IMR-90 (cell line): ENCODE measurements at regions not wholly inside any gene's neighbourhood (a gene's known extent, or its start where the extent isn't known, plus 50 kb on each side); places are given as distances from the start of the nearest gene placed in this dataset.

Source experiments
- ATAC-seq: fragments of 200-7000 bp; cut with Tn5 transposase; 2 replicates; pipeline ENCODE4 v1.9.1; 2020; ENCODE audit warnings: low read depth, mild to moderate bottlenecking, moderate library complexity
- BruUV-seq: library from RNA; stranded (reverse); fragments of 400-500 nt; replicated peaks from 2 replicates; lab custom pipeline; 2021; lab: Mats Ljungman, UMichigan
- CTCF ChIA-PET: fragments of 300-600 bp; formaldehyde crosslinking; extraction: SDS; loops from one replicate; lab custom pipeline; 2021; ENCODE audit warnings: antibody characterized with exemption; lab: Yijun Ruan, JAX
- POLR2A ChIA-PET: fragments of 300-600 bp; sonication (Branson Sonifier 250); formaldehyde crosslinking; loops from one replicate; lab custom pipeline; 2022; ENCODE audit warnings: antibody characterized with exemption; ENCODE audit not compliant: unreplicated experiment; lab: Charles Lee
- DNase-seq: peaks from one replicate; pipeline ENCODE4 v3.0.0; 2013
- H2AFZ ChIP-seq: replicated peaks from 2 replicates; pipeline ENCODE3; 2013; ENCODE audit warnings: low read length, mild to moderate bottlenecking; ENCODE audit not compliant: poor library complexity
- H2AK5ac ChIP-seq: 2 replicates; pipeline ENCODE4 v1.6.1; 2013; ENCODE audit warnings: low read depth, low read length, inconsistent platforms
- H2AK9ac ChIP-seq: replicated peaks from 2 replicates; pipeline ENCODE3; 2013; ENCODE audit warnings: mild to moderate bottlenecking, low read depth, low read length, moderate library complexity; ENCODE audit not compliant: poor library complexity
- H2BK120ac ChIP-seq: 2 replicates; pipeline ENCODE4 v1.6.1; 2013; ENCODE audit warnings: low read depth, low read length, inconsistent platforms
- H2BK15ac ChIP-seq: 3 replicates; pipeline ENCODE4 v1.6.1; 2013; ENCODE audit warnings: low read depth, low read length, inconsistent platforms
- H2BK20ac ChIP-seq: 2 replicates; pipeline ENCODE4 v1.6.1; 2013; ENCODE audit warnings: low read depth, mild to moderate bottlenecking, inconsistent platforms, low read length, moderate library complexity
- H2BK5ac ChIP-seq: 2 replicates; pipeline ENCODE4 v1.6.1; 2013; ENCODE audit warnings: mild to moderate bottlenecking, low read depth, low read length, inconsistent platforms; ENCODE audit not compliant: poor library complexity, severe bottlenecking
- H3K14ac ChIP-seq: replicated peaks from 2 replicates; pipeline ENCODE4 v1.6.1; 2013; ENCODE audit warnings: low read depth, low read length, inconsistent platforms
- H3K18ac ChIP-seq: 2 replicates; pipeline ENCODE4 v1.6.1; 2013; ENCODE audit warnings: low read depth, low read length, control low read depth
- H3K23ac ChIP-seq: 2 replicates; pipeline ENCODE4 v1.6.1; 2013; ENCODE audit warnings: low read depth, low read length, inconsistent platforms
- H3K27ac ChIP-seq: 2 replicates; pipeline ENCODE4 v1.5.1; 2013; ENCODE audit warnings: mild to moderate bottlenecking, control low read depth, low read length; ENCODE audit not compliant: insufficient read depth
- H3K27me3 ChIP-seq: 2 replicates; pipeline ENCODE4 v1.6.1; 2013; ENCODE audit warnings: low read length; ENCODE audit not compliant: control insufficient read depth, insufficient read depth
- H3K36me3 ChIP-seq: 2 replicates; pipeline ENCODE4 v1.6.1; 2013; ENCODE audit warnings: low read length, mixed read lengths; ENCODE audit not compliant: control insufficient read depth, insufficient read depth
- H3K4ac ChIP-seq: 2 replicates; pipeline ENCODE4 v1.6.1; 2013; ENCODE audit warnings: low read depth, low read length, inconsistent platforms
- H3K4me1 ChIP-seq: 2 replicates; pipeline ENCODE4 v1.6.1; 2013; ENCODE audit warnings: low read length, mixed read lengths; ENCODE audit not compliant: control insufficient read depth, insufficient read depth
- H3K4me2 ChIP-seq: 2 replicates; pipeline ENCODE4 v1.6.1; 2013; ENCODE audit warnings: low read depth, mild to moderate bottlenecking, control low read depth, low read length, moderate library complexity
- H3K4me3 ChIP-seq: 2 replicates; pipeline ENCODE4 v1.5.1; 2013; ENCODE audit warnings: low read depth, mild to moderate bottlenecking, control low read depth, low read length, moderate library complexity; ENCODE audit not compliant: insufficient read depth
- H3K56ac ChIP-seq: 2 replicates; pipeline ENCODE4 v1.6.1; 2013; ENCODE audit warnings: low read length, inconsistent platforms; ENCODE audit not compliant: insufficient read depth; ENCODE audit errors: extremely low read depth
- H3K79me1 ChIP-seq, 2 experiments: 2 replicates each; pipeline ENCODE4 v1.6.1; 2013; ENCODE audit warnings: low read length in 2 of 2, inconsistent platforms in 1 of 2, low read depth in 1 of 2
- H3K9ac ChIP-seq: 2 replicates; pipeline ENCODE4 v1.6.1; 2013; ENCODE audit warnings: low read depth, low read length, control low read depth
- H3K9me1 ChIP-seq: 2 replicates; pipeline ENCODE4 v1.6.1; 2013; ENCODE audit warnings: low read length, inconsistent platforms; ENCODE audit not compliant: insufficient read depth
- H3K9me3 ChIP-seq: 2 replicates; pipeline ENCODE4 v1.6.1; 2013; ENCODE audit warnings: low read length; ENCODE audit not compliant: control insufficient read depth, insufficient read depth
- H4K20me1 ChIP-seq: 2 replicates; pipeline ENCODE4 v1.6.1; 2013; ENCODE audit warnings: low read length, inconsistent platforms; ENCODE audit not compliant: insufficient read depth
- H4K5ac ChIP-seq: 2 replicates; pipeline ENCODE4 v1.6.1; 2013; ENCODE audit warnings: mild to moderate bottlenecking, low read depth, low read length, control low read depth
- H4K8ac ChIP-seq, 2 experiments: 2 replicates each; pipeline ENCODE4 v1.6.1; 2013; ENCODE audit warnings: low read depth in 2 of 2, low read length in 2 of 2, control low read depth in 1 of 2, inconsistent platforms in 1 of 2
- H4K91ac ChIP-seq: 2 replicates; pipeline ENCODE4 v1.6.1; 2013; ENCODE audit warnings: low read depth, low read length, inconsistent platforms; ENCODE audit not compliant: insufficient read depth
- BHLHE40 ChIP-seq: fragments of 150-350 bp; IDR thresholded peaks from 2 replicates; pipeline ENCODE4 v1.6.1; 2016; ENCODE audit warnings: mild to moderate bottlenecking, low read depth, low read length
- CEBPB ChIP-seq: IDR thresholded peaks from 2 replicates; pipeline ENCODE4 v1.6.1; 2012; ENCODE audit warnings: low read depth, low read length, improper control_type of control experiment
- CHD1 ChIP-seq: IDR thresholded peaks from 2 replicates; pipeline ENCODE4 v1.6.1; 2012; ENCODE audit warnings: low read depth, low read length, improper control_type of control experiment
- FOS ChIP-seq: fragments of 150-350 bp; IDR thresholded peaks from 2 replicates; pipeline ENCODE4 v1.6.1; 2016; ENCODE audit warnings: low read depth, low read length
- MAFK ChIP-seq: IDR thresholded peaks from 2 replicates; pipeline ENCODE4 v1.6.1; 2012; ENCODE audit warnings: low read depth, low read length, improper control_type of control experiment
- NFE2L2 ChIP-seq: fragments of 150-350 bp; IDR thresholded peaks from 2 replicates; pipeline ENCODE4 v1.6.1; 2016; ENCODE audit warnings: low read depth, mild to moderate bottlenecking, low read length
- POLR2A ChIP-seq: IDR thresholded peaks from 2 replicates; pipeline ENCODE4 v1.6.1; 2012; ENCODE audit warnings: mild to moderate bottlenecking, low read depth, low read length
- RAD21 ChIP-seq: IDR thresholded peaks from 2 replicates; pipeline ENCODE4 v1.6.1; 2012; ENCODE audit warnings: low read length, improper control_type of control experiment
- RCOR1 ChIP-seq: IDR thresholded peaks from 2 replicates; pipeline ENCODE4 v1.6.1; 2012; ENCODE audit warnings: mild to moderate bottlenecking, low read length, improper control_type of control experiment; ENCODE audit not compliant: insufficient replicate concordance
- RFX5 ChIP-seq: IDR thresholded peaks from 2 replicates; pipeline ENCODE4 v1.8.0; 2012; ENCODE audit warnings: low read depth, mild to moderate bottlenecking, low read length, moderate library complexity
- SMC3 ChIP-seq: fragments of 150-350 bp; IDR thresholded peaks from 2 replicates; pipeline ENCODE4 v1.6.1; 2016; ENCODE audit warnings: low read depth, mild to moderate bottlenecking, antibody characterized with exemption, low read length, moderate library complexity
- WGBS, 2 experiments: methylation state at CpG; one replicate each; pipeline versions ENCODE4 v1.1.5 to v1.1.7; 2013; ENCODE audit warnings: missing lambda C conversion rate in 2 of 2; ENCODE audit not compliant: insufficient read length in 1 of 2; ENCODE audit errors: extremely low coverage in 2 of 2; 5-methylcytosine and 5-hydroxymethylcytosine counted together
- dilution Hi-C: fragments of 300-500 bp; cut with HindIII; formaldehyde crosslinking; loops from one replicate; pipeline ENCODE4 v1.14.3; 2018; ENCODE audit warnings: low sequenced_read_pairs; ENCODE audit not compliant: unreplicated experiment
- in situ Hi-C: fragments of 300-500 bp; cut with MboI; formaldehyde crosslinking; loops from 3 replicates; pipeline ENCODE4 v1.14.3; 2019; ENCODE audit warnings: low sequenced_read_pairs, inconsistent platforms, mixed read lengths
- intact Hi-C: fragments of 100-400 bp; cut with micrococcal nuclease; formaldehyde crosslinking; loops from 2 replicates; pipeline ENCODE4 v1.10.0; 2022
- TF ChIP-seq, protein P1 (sequence below): fragments of 150-350 bp; IDR thresholded peaks from 2 replicates; pipeline ENCODE4 v1.6.1; 2017; ENCODE audit warnings: mild to moderate bottlenecking, antibody characterized with exemption, low read length, low read depth
- TF ChIP-seq, protein P2 (sequence below): fragments of 150-350 bp; IDR thresholded peaks from 2 replicates; pipeline ENCODE4 v1.6.1; 2016; ENCODE audit warnings: low read depth, mild to moderate bottlenecking, low read length, moderate library complexity, borderline replicate concordance
- TF ChIP-seq, protein P3 (sequence below): conservative IDR thresholded peaks from 2 replicates; pipeline ENCODE4 v1.5.1; 2012; ENCODE audit warnings: mild to moderate bottlenecking, low read depth, low read length, improper control_type of control experiment

DNA sequence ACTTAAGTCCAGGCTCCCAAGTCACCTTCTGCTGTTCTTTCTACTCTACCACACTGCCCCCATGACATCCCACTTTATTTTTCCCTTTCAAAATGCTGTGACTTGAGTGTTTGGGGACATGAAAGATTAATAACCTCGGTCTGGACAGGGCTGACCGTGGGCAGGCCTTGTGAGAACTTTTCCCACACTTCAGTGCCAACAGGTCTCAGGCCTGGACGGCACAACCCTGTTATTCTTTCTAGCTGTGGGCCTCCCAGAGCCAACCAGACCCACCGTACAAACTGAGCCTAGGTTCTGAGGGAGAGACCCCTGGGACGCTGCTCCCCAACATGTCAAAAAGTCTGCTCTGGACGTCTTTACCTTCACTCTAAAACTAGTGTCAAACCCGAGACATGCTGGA lies 153.4 kb downstream of the CEP120 start:
- H4K8ac ChIP-seq, result no peak overlapping the region
- H4K5ac ChIP-seq, result no peak overlapping the region
- H4K91ac ChIP-seq, result no peak overlapping the region
- no peak overlapping the region for H3K4ac ChIP-seq
- no peak overlapping the region for H2AFZ ChIP-seq
- 60% methylated on average over 1 of the region's 7 CpGs; no CpG with 5 or more reads in 1 of the 2 experiments for whole genome bisulfite sequencing, 2 experiments
- ATAC-seq (no peak), DNase-seq (no peak)
- H2BK120ac ChIP-seq, result no peak overlapping the region
- ChIA-PET CTCF (no interaction called here), POLR2A (no interaction called here)
- H3K4me3 ChIP-seq, result no peak overlapping the region
- no peak overlapping the region for H2BK15ac ChIP-seq
- TF ChIP-seq, protein P1, sequence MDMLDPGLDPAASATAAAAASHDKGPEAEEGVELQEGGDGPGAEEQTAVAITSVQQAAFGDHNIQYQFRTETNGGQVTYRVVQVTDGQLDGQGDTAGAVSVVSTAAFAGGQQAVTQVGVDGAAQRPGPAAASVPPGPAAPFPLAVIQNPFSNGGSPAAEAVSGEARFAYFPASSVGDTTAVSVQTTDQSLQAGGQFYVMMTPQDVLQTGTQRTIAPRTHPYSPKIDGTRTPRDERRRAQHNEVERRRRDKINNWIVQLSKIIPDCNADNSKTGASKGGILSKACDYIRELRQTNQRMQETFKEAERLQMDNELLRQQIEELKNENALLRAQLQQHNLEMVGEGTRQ, result no peak
- TF ChIP-seq CHD1 (no peak), RCOR1 (no peak), NFE2L2 (no peak), RAD21 (no peak), BHLHE40 (no peak), POLR2A (no peak), RFX5 (no peak), FOS (no peak), CEBPB (no peak), MAFK (no peak), SMC3 (no peak)
- TF ChIP-seq, protein P2, sequence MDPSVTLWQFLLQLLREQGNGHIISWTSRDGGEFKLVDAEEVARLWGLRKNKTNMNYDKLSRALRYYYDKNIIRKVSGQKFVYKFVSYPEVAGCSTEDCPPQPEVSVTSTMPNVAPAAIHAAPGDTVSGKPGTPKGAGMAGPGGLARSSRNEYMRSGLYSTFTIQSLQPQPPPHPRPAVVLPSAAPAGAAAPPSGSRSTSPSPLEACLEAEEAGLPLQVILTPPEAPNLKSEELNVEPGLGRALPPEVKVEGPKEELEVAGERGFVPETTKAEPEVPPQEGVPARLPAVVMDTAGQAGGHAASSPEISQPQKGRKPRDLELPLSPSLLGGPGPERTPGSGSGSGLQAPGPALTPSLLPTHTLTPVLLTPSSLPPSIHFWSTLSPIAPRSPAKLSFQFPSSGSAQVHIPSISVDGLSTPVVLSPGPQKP, result no peak
- TF ChIP-seq, protein P3, sequence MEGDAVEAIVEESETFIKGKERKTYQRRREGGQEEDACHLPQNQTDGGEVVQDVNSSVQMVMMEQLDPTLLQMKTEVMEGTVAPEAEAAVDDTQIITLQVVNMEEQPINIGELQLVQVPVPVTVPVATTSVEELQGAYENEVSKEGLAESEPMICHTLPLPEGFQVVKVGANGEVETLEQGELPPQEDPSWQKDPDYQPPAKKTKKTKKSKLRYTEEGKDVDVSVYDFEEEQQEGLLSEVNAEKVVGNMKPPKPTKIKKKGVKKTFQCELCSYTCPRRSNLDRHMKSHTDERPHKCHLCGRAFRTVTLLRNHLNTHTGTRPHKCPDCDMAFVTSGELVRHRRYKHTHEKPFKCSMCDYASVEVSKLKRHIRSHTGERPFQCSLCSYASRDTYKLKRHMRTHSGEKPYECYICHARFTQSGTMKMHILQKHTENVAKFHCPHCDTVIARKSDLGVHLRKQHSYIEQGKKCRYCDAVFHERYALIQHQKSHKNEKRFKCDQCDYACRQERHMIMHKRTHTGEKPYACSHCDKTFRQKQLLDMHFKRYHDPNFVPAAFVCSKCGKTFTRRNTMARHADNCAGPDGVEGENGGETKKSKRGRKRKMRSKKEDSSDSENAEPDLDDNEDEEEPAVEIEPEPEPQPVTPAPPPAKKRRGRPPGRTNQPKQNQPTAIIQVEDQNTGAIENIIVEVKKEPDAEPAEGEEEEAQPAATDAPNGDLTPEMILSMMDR, result no peak
- H3K23ac ChIP-seq, result no peak overlapping the region
- no peak overlapping the region for H2AK5ac ChIP-seq
- no peaks in the 10 kb centered on the region for H3K4me1 ChIP-seq
- no peak overlapping the region for H3K56ac ChIP-seq
- no peak overlapping the region for H3K9ac ChIP-seq
- no peak overlapping the region for H2BK5ac ChIP-seq
- H3K36me3 ChIP-seq, result no peaks in the 10 kb centered on the region
- intact Hi-C loops (no loop called here), in situ Hi-C loops (no loop called here), dilution Hi-C loops (no loop called here)
- H3K4me2 ChIP-seq, result no peak overlapping the region
- no peaks in the 10 kb centered on the region for H3K79me1 ChIP-seq
- BruUV-seq, result no TSS peak
- no peak overlapping the region for H3K27ac ChIP-seq
- no peak overlapping the region for H3K18ac ChIP-seq
- H3K9me1 ChIP-seq, result no peaks in the 10 kb centered on the region
- no peak overlapping the region for H3K14ac ChIP-seq
- H2AK9ac ChIP-seq, result no peak overlapping the region
- H2BK20ac ChIP-seq, result no peak overlapping the region
- H4K20me1 ChIP-seq, result no peaks in the 10 kb centered on the region
- H3K9me3 ChIP-seq, result no peaks in the 10 kb centered on the region
- H3K27me3 ChIP-seq, result no peaks in the 10 kb centered on the region; the same call in 1 of the 2 replicates
